ENCODE measurements at regions not wholly inside any gene's neighbourhood (a gene's known extent, or its start where the extent isn't known, plus 50 kb on each side); places are given as distances from the start of the nearest gene placed in this dataset.

DNA sequence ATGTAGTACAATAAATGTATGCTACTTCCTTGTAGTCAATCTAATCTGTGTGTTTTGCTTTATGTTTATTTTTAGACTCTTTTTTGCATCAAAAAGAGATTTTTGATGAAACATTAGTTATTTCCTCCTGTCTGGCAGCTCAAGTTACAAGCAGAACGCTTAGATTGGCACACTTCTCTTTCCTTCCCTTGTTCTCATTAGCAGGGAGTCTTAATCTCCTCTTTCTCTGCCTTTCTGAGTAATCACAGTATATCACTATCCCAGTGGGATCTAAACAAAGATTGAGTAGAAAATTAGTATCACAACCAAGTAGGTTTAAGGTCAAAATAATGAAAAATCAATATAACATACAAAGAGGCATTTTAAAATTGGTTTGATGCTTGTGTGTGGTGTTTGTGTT is 1192.6 kb downstream of the C4orf33 start:
- intact Hi-C loops (cut with DNase I), result no loop called here
- ATAC-seq (no peak), DNase-seq (ENCODE audit: low spot score) (no peak)

DNA sequence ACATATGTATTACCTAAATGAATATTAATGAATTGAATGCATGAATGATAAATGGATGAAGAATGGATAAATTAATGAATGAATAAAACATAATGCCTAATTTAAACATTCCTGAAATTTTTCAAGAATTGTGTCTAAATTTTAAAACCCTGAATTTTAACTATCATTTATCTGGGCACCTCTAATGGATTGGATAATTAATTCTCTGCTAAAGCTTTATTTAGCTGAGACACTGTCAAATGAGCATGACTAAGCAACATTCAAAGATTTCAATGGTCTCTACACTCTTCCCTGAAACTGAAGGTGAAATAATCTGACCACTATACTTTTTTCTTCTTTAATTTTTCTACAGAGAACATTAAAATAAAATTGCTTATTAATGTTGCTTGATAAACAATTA is 1197.7 kb downstream of the C4orf33 start:
- no peak for ATAC-seq
- intact Hi-C loops (cut with DNase I), result no loop called here
- no peak for DNase-seq (ENCODE audit: low spot score)

DNA sequence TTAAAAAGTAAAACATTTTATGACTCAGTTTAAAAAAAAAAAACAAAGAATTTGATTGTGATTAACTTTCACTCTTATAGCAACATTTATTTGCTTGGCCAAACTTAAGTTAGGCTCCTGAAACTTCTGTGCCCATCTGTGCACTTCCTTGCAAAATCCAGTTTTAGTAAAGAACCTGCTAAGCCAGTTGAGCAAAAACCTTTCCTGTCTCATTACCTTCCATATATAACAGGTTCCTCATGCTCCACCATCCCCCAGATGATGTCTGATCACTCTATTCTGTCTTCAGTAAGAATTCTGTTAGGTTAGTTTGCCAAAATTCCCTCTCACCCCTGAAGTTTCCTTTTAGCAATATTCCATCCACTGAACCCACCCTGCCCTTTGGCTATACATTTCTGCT is 1200.5 kb downstream of the C4orf33 start:
- DNase-seq (ENCODE audit: low spot score) (no peak), ATAC-seq (no peak)
- intact Hi-C loops (cut with DNase I), result no loop called here

DNA sequence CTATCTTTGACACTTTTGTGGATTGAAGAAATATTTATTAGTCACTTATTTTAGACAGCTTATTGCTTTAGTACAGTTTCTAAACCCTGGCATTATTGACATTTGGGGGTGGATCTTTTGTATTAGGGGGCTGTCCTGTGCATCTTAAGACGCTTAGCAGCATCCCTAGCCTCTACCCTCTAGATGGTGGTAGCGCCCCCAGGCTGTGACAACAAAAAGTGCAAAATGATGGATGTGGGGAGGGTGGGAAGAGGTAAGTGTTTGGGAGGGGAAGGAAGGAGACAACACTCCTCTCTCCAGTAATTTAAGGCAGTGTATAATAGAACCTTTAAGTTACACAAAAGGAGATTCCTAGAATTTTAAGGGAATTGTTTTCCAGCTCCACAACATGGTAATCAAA is 1210.6 kb downstream of the C4orf33 start:
- DNase-seq (ENCODE audit: low spot score) (no peak), ATAC-seq (no peak)
- intact Hi-C loops (cut with DNase I), result loop anchor here (10.0 kb wide), 1 partner anchor 1722 kb away; no protein-coding TSS in a partner anchor

DNA sequence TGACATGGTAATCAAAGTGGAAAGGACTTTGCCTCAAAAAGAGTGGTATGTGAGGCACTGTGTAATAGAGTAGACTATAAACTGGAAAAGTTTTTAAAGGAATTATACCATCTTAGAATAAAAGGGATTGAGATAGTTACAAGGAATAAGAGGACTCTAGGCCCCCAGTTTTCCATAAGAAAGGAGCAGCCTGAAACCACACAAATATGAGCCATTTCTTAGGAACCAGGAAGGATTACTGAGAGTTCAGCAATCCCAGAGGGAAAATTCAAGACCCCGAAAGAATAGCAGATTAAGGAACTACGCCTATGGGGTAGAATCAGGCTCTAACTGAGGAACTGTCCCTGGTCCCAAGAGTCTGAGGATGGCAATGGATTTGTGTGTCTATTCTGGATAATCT is 1213.3 kb downstream of the C4orf33 start:
- no peak for ATAC-seq
- no peak for DNase-seq (ENCODE audit: low spot score)
- intact Hi-C loops (cut with DNase I), result loop anchor here (10.0 kb wide), 1 partner anchor 1724 kb away; no protein-coding TSS in a partner anchor

DNA sequence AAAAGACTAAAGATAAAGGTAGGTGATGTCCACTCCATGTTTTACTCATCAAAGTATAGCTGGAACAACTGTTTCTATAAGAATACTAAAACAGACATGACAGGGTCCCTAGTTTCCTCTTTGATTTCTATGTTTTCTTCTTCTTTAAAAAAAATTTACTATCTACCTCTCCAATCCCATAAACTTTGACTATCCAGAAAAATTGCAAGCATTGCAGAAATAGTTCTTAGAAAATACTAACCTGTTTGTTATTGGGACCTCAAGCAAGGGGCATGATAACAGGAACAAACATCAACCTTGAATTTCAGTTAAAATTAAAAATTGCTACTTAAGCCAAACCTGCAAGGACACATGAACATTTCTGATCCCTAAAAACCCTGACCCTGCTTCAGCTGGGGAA is 1226.5 kb downstream of the C4orf33 start:
- ATAC-seq, result no peak
- DNase-seq (ENCODE audit: low spot score), result no peak
- intact Hi-C loops (cut with DNase I), result no loop called here

DNA sequence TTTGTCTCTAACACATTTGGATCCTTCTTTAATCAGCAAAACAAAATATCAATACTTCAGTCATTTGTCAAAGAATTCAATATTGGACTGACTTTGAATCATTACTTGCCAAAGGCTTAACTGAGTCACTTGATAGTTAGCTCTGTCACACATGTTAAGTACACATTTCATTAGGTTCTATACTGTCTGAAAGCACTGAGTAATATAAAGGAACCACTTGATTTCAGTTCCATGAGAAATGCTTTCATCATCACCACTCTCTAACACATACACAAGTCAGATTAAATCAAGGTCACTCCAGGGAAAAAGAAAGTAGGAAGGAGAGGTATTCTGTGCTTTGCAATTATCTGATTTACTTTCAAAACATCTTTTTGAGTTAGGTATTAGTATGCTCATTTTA is 1233.1 kb downstream of the C4orf33 start:
- DNase-seq (ENCODE audit: low spot score) (no peak), ATAC-seq (no peak)
- intact Hi-C loops (cut with DNase I), result no loop called here

DNA sequence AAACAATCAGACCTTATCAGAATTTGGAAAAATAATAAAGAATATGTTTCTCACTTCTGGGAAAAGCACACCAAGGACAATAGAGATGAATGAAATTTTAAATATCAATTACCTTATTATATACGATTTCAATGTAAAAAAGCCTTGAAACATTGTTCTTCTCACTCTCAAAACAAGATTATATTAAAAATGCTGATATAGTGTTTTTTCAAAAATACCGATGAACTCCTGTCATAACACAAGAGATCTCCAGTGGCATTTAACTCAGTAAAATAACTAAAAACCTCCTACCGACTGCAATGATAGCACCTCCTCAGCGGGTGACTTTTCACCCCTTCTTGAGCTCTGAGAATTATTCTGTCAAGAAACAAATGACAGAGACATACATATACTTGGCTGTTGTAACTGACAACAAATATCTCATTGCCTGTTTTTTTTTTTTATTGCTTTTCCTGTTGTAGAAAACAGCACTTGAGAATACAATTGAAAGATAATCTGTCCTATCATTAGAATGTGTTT is 1237.3 kb downstream of the C4orf33 start:
- intact Hi-C loops (cut with DNase I), result no loop called here
- no peak for DNase-seq (ENCODE audit: low spot score)
- no peak for ATAC-seq

DNA sequence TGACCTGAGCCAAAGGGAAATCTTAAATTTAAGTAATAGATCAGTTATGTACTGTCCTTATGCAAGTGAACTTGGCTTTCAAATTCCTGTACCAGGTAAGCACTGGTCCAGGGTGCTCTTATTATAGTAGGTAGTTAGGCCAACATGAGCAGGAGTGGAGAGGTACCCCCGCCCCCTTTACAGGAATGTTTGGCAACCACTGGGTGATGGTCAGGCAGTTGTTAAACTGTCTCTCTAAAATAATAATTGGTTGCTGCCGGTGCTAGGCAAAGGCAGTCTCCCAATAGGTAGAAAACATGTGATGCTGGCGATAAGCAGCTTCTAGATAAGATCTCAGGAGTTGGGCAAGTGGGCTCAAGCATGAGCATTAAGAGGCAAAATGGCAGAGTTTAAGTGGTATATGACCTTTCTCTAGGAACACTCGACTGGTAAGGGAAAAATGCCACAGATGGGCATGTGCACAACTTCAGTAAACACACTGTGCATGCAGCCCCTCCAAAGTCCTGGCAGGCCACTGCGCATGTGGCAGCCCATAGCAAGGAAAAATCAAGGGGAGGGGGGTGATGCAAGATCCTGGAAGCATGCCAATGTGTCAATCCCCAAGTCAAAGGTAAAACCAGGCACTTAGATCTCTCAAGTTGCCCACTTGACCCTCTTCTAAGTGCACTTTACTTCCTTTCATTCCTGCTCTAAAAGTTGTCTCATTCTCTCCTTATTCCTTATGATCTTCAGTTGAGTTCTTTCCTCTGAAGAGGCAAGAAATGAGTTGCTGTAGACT is 1239.7 kb downstream of the C4orf33 start:
- DNase-seq (ENCODE audit: low spot score) (no peak), ATAC-seq (no peak)
- intact Hi-C loops (cut with DNase I), result no loop called here

DNA sequence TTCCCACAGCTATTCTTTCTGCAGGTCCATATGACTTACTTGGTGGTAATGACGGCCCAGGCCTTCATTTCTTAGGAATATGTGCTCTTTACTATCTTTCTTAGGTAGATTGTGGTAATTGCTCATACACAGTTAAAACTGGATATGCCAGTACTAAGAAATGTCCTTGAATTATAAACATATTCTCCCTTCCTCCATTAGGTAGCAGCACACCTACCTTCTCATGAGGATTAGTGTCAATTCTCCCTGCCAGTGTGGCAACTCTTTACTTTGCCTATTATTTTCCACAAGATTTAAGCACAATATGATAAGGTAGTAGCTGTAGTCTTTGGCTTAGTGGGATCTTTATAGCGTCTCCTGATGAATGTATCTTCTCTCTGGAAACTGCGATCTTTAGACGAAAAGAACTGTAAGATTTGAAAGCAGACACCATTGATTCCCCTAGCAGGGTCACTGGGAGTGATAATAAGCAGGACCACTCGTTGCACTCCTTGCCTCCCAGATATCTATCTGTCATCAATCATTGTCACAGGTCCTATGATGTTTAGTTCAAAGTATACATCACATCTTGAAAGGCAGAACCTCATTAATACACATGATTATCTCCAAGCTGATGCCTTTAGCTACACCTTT is 1240.7 kb downstream of the C4orf33 start:
- DNase-seq (ENCODE audit: low spot score) (no peak), ATAC-seq (no peak)
- intact Hi-C loops (cut with DNase I), result no loop called here

DNA sequence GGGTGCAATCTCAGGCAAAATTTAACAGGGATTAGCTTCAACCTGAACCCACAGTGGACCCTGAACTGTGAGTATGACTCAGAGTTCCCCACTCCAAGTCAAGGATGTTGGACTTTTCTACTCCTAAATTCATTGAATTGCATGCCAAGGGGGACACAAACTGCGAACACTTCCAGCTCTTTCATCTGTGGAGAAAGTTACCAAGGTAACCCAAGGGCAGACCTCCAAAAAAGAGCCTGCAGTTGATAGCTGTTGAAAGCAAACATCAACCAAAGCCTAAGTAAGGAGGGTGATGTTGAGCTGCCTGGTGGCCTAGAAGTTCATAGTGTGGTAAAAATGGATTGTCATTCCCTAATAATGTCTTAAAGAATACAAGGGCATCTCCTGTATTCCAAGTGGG is 1242.9 kb downstream of the C4orf33 start:
- intact Hi-C loops (cut with DNase I), result no loop called here
- ATAC-seq, result no peak
- DNase-seq (ENCODE audit: low spot score), result no peak

DNA sequence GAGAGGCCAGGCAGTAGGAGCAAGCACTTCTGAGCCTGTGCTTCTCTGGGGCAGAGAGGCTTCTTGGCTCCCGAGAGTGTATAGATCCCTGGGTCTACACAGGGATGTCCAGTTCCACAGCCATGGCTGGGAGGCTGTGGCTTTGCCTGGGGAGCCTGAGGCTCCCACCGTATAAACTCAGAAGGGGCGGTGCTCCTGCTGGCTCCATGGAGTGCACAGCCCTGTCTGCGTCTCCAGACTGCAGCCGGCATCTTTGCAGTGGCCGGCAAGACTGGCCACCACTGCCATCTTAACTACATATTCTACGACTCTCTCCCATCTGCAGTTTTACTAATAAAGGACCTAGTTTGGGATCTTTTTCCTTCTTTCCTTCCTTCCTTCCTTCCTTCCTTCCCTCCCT is 1253.8 kb downstream of the C4orf33 start:
- intact Hi-C loops (cut with DNase I), result no loop called here
- ATAC-seq (peak; percentile 30), DNase-seq (ENCODE audit: low spot score) (no peak)

DNA sequence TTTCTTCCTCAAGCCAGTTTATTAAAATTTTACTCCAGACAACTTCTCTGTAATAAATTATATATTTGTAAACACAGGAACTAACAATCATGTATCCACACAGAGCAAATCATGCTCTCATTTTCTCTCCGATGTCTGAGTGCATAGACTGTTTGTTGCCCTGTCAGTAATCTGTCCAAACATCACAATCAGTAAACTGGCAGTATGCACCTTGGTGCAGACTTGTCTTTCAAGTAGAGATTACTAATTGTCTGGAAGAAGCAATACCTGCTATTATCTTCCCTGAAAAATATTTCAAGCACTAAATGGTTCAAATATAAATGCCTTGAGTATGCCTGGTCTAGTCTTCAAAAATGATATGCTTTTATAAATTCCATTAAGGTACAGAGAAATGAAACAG is 1260.9 kb downstream of the C4orf33 start:
- no peak for ATAC-seq
- DNase-seq (ENCODE audit: low spot score), result no peak
- intact Hi-C loops (cut with DNase I), result no loop called here

DNA sequence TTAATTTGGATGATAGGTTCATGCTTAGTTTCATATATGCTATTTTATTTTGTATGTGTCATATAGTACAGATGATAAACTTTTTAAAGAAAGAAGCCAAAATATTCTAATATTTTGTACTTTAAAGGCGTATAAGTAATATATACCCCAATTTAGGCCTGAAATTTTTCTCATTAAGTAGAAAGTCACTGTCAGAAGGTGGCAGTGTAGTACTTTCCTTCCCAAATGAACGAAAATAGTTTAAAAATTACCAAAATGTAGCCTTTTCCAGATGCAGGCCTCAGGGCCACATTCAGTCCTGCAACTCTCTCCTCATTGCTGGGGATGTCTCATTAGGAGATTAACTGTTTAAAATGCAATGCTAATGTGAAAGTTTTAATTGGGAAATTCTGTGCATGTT is 1263.6 kb downstream of the C4orf33 start:
- intact Hi-C loops (cut with DNase I), result no loop called here

DNA sequence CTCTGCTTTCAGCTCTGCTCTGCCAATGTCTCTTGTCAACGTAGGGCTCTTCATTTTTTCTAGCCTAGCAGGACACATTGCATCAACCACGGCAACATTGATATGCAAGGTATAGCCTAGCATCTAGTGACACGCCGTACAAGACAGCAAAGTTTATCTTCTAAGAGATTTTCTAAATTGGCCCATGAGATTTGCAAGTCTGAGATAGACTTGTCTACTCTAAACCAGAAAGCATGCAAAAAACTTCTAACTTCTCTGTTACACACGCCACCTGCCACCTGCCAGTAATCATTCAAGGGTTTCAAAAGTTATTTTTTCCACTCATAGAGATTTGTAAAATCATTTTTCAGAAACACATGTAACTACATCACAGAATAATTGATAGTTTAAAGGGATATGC is 1265.7 kb downstream of the C4orf33 start:
- intact Hi-C loops (cut with DNase I), result no loop called here
- DNase-seq (ENCODE audit: low spot score) (no peak), ATAC-seq (no peak)

More for the DNA sequence above, 1263.6 kb downstream of the C4orf33 start:
- DNase-seq (ENCODE audit: low spot score), result no peak
- no peak for ATAC-seq

DNA sequence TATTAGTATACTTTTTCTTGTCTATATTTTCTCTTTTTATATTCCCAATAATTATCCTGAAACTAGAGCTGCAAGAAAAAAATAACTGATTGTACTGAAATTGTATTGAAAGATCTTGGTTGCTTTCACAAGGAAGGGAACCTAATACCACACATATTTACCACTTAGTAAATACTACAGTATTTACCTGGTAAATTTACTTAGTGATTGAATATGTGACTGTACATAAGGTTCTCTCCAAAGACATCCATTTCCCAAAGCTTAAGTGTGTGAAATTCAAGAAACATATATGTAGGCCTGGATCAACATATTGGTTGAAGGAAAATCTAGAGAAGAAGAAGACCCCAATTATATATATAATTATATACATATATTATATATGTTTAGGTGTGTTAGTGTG is 1272.7 kb downstream of the C4orf33 start:
- ATAC-seq (no peak), DNase-seq (ENCODE audit: low spot score) (no peak)
- intact Hi-C loops (cut with DNase I), result no loop called here

DNA sequence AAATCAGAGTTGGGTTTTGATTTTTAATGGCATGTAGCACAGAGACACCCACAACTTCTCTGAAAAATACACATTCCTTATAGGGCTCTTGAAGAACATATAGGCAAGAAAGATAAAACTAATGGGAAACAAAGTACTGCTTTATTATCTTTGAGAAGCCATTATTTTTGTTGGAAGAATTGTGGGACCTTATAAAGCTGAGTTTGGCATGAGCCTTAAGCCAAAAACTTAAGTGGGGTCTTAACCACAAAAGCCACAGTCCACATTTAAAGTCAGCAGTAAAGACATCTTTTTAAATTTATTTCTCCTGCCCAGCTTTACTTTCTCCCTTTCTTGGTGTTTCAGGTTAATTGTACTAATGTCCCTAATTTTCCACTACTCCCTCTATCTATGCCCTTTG is 1297.3 kb downstream of the C4orf33 start:
- DNase-seq (ENCODE audit: low spot score) (no peak), ATAC-seq (no peak)
- intact Hi-C loops (cut with DNase I), result no loop called here

DNA sequence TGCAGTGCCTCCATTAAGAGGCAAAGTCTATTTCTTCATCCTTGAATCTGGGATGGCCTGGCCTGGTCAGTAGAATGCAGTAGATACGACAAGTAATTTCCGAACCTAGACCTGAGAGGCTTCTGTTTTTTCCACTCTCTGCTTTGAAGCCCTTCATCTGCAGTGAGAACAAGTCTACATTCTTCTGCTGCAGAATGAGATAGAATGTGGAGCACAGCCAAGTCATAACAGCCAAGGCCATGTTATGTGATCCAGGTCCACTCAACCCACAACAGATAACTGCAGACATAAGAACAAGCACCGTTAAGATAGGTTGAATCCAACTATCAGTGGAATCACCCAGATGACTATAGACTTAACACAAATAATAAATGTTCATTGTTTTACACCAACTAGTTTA is 1297.7 kb downstream of the C4orf33 start:
- intact Hi-C loops (cut with DNase I), result no loop called here
- DNase-seq (ENCODE audit: low spot score) (no peak), ATAC-seq (no peak)

DNA sequence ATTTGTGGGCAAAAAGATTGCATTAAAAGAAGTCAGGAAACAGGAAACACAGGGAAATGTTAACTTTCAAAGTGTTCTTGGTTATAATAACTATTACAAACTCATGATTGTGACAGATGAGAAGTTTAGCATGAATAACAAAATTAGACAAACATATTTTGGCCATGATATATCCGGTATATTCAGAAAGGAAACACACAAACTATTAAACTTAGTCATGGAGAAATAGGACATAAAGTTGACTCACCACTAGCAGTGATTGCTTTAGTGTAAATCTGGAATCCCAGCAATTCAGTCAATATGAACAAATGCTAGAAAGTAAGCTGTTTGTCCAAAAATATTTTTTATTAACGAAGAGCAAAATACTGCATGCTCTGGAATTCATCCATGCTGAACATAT is 1299.9 kb downstream of the C4orf33 start:
- ATAC-seq (no peak), DNase-seq (ENCODE audit: low spot score) (no peak)
- intact Hi-C loops (cut with DNase I), result no loop called here

DNA sequence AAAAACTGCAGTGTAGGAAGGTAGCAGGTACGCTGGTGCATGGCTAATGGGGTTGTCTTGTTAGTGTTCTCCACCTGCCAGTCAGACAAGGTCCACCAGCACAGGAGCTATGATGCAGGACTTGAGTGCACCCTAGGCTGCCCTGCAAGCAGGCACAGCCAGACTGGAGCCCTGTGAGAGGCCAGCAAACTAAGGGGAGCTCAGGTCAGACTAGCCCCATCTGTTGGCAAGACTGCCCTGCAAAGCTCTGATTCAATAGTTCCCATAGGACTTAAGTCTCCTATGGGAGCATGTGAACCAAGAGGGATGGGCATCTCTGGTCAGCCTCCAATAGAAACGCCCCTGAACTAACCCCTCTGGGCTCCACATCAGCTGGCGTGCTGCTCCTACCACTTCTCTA is 1307.3 kb downstream of the C4orf33 start:
- ATAC-seq, result no peak
- intact Hi-C loops (cut with DNase I), result no loop called here
- DNase-seq (ENCODE audit: low spot score), result no peak

DNA sequence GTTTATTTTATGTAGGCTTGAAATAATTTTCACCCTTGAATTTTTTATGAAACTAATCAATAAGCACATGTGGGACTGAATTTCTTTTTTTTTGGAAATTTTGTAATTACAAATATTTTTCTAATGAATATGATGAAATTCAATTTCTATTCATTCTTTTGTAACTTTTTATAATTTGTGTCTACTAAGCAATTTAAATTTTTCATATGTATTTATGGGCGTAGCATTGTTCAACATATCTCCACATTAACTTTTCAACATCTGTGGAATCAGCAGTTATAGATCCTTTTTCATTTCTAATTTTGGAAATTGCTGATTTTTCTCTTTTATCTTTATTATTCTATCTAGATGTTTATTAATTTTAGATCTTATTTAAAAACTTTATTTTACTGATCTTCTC is 1320.3 kb downstream of the C4orf33 start:
- DNase-seq (ENCODE audit: low spot score) (no peak), ATAC-seq (no peak)
- intact Hi-C loops (cut with DNase I), result no loop called here

All from sciatic nerve (tissue), 2 donors.